Tibial artery (tissue), 4 donors: ENCODE measurements at regions not wholly inside any gene's neighbourhood (a gene's known extent, or its start where the extent isn't known, plus 50 kb on each side); places are given as distances from the start of the nearest gene placed in this dataset.

Experiments
- DNase-seq, 2 donors: peaks; one replicate each; pipeline ENCODE4 v3.0.0-alpha.2; 2019
- H3K27ac ChIP-seq, 2 donors: fragments of 200-600 bp; sonication (generic) in 1 of 2; 1 replicate in 1 of 2; 2 replicates in 1 of 2; pipeline ENCODE4 v1.5.1; 2018 to 2019; ENCODE audit warnings: mild to moderate bottlenecking in 1 of 2
- H3K27me3 ChIP-seq, 2 donors: fragments of 200-600 bp; sonication (generic) in 1 of 2; one replicate each; pipeline versions ENCODE4 v1.5.1 to v1.6.0; 2016 to 2019
- H3K36me3 ChIP-seq, 3 donors: fragments of 200-600 bp; sonication (generic) in 2 of 3; one replicate each; pipeline ENCODE4 v1.5.1; 2016 to 2019; ENCODE audit warnings: mild to moderate bottlenecking in 2 of 3
- H3K4me1 ChIP-seq, 4 donors: fragments of 200-600 bp; sonication (generic) in 2 of 4; 1 replicate in 3 of 4; 2 replicates in 1 of 4; pipeline ENCODE4 v1.5.1; 2016 to 2019
- H3K4me3 ChIP-seq, 2 donors: fragments of 200-600 bp; sonication (generic) in 1 of 2; 1 replicate in 1 of 2; 2 replicates in 1 of 2; pipeline ENCODE4 v1.5.1; 2018 to 2019; ENCODE audit warnings: mild to moderate bottlenecking in 2 of 2
- H3K9me3 ChIP-seq, 3 donors: fragments of 200-600 bp; sonication (generic) in 1 of 3; one replicate each; pipeline ENCODE4 v1.5.1; 2016 to 2019
- intact Hi-C: fragments of 100-400 bp; cut with DNase I; formaldehyde crosslinking; loops from one replicate; pipeline ENCODE4 v1.15.0; 2023; ENCODE audit warnings: low total_unique reads
- TF ChIP-seq, protein P1 (sequence below), 2 experiments: fragments of 200-600 bp in 1 of 2; fragments of 450-650 bp in 1 of 2; IDR thresholded peaks; one replicate each; pipeline ENCODE4 v1.5.1; 2017 to 2019; ENCODE audit warnings: antibody characterized with exemption in 2 of 2, mild to moderate bottlenecking in 1 of 2, moderate library complexity in 1 of 2

DNA sequence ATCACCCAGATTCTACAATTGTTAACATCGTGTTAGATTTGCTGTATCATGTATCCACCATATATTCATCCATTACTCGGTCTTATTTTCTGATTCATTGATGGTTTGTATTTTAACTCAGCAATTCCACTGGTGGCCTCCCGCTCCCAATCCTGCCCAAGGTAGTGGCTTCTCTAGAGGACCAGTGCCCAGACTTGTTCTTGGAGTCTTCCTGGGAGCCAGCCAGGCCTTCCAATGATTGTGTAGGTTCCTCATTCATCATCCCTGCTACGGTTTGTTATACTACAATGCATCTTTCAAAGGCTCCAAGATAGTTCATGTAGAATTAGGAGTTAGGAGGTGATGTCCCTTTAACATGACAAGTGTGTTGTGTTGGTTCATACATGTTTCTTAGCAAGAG, 451.1 kb downstream of the SETD4 start:
- intact Hi-C loops, result no loop called here
- Histone ChIP-seq H3K4me3 (no peak overlapping the region), H3K27me3 (no peaks in the 10 kb centered on the region), H3K36me3 (no peaks in the 10 kb centered on the region), H3K27ac (no peak overlapping the region), H3K4me1 (no peaks in the 10 kb centered on the region), H3K9me3 (no peaks in the 10 kb centered on the region)
- TF ChIP-seq, protein P1, sequence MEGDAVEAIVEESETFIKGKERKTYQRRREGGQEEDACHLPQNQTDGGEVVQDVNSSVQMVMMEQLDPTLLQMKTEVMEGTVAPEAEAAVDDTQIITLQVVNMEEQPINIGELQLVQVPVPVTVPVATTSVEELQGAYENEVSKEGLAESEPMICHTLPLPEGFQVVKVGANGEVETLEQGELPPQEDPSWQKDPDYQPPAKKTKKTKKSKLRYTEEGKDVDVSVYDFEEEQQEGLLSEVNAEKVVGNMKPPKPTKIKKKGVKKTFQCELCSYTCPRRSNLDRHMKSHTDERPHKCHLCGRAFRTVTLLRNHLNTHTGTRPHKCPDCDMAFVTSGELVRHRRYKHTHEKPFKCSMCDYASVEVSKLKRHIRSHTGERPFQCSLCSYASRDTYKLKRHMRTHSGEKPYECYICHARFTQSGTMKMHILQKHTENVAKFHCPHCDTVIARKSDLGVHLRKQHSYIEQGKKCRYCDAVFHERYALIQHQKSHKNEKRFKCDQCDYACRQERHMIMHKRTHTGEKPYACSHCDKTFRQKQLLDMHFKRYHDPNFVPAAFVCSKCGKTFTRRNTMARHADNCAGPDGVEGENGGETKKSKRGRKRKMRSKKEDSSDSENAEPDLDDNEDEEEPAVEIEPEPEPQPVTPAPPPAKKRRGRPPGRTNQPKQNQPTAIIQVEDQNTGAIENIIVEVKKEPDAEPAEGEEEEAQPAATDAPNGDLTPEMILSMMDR (IDR thresholded peaks at IDR 0.05), result no peak
- DNase-seq, result no peak

DNA sequence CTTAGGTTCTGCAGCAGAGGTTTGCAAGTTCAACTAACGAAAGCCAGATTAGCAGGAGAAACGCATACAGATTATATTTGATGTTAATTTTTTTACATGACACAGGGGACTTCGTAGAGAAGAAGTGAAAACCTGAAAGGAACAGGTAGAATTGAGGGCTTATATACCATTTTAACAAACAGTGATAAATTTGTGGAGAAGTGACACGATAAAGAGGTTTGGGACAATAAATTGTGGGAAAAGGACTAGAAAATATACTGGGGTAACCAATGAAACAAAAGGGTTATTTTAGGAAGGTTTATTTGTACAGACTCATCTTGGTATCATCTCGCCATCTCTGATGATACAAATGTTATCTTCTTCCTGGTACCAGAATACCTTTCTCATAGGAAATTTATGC, 452.9 kb downstream of the SETD4 start:
- intact Hi-C loops, result no loop called here
- peaks cover 0 to 4% of the 10 kb centered on the region in 2 donors for H3K27me3 ChIP-seq
- H3K9me3 ChIP-seq, result no peaks in the 10 kb centered on the region

DNA sequence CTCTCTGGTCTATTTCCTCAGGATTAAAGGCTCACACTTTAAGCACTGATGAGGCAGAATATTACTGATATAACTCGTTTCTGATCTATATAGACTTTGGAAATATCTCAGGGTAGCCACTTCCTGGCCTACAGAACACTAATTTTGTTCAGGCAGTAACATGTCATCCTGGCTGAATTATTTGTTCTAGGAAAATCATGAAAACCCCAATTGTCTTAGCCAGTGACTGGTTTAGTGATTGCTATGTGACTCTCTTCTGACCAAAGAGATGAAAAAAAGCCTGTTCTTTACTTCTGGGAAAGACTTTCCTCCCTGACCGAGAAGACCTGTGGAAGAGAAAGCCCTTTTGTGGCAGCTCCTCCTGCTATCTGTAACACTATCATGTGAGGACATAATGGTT, 453.7 kb downstream of the SETD4 start:
- Histone ChIP-seq H3K36me3 (no peaks in the 10 kb centered on the region), H3K9me3 (no peaks in the 10 kb centered on the region), H3K4me3 (no peak overlapping the region), H3K27me3 (peaks cover 0 to 4% of the 10 kb centered on the region in 2 donors), H3K4me1 (no peaks in the 10 kb centered on the region), H3K27ac (no peak overlapping the region)
- intact Hi-C loops, result no loop called here
- DNase-seq, result no peak
- TF ChIP-seq, protein P1 (IDR thresholded peaks at IDR 0.05), result no peak

More for the DNA sequence above, 452.9 kb downstream of the SETD4 start:
- no peak overlapping the region for H3K4me3 ChIP-seq
- H3K4me1 ChIP-seq, result no peaks in the 10 kb centered on the region
- no peak for DNase-seq
- no peak overlapping the region for H3K27ac ChIP-seq
- TF ChIP-seq, protein P1 (IDR thresholded peaks at IDR 0.05), result no peak
- no peaks in the 10 kb centered on the region for H3K36me3 ChIP-seq

DNA sequence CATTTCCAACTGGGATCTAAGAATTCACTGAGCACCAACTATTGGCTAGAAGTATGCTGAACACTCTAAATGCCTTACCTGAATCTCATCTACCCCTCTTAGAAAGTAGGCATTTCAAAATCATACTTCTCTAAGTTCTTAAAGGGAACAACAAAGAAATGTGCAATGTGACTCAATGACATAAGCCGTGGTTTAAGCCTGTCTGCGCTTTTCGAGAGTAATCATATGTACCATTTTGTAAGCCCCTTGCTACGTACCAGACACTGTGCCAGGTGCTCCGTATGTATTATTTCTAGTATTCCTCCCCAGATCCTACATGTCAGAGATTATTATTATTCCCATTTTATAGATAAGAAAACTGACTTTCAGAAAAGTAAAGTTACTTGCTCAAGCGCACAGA, 454.2 kb downstream of the SETD4 start:
- peaks cover 0 to 4% of the 10 kb centered on the region in 2 donors for H3K27me3 ChIP-seq
- TF ChIP-seq, protein P1 (IDR thresholded peaks at IDR 0.05), result no peak
- no peaks in the 10 kb centered on the region for H3K4me1 ChIP-seq
- intact Hi-C loops, result no loop called here
- H3K27ac ChIP-seq, result no peak overlapping the region
- no peak overlapping the region for H3K4me3 ChIP-seq
- no peak for DNase-seq
- no peaks in the 10 kb centered on the region for H3K36me3 ChIP-seq
- H3K9me3 ChIP-seq, result no peaks in the 10 kb centered on the region

DNA sequence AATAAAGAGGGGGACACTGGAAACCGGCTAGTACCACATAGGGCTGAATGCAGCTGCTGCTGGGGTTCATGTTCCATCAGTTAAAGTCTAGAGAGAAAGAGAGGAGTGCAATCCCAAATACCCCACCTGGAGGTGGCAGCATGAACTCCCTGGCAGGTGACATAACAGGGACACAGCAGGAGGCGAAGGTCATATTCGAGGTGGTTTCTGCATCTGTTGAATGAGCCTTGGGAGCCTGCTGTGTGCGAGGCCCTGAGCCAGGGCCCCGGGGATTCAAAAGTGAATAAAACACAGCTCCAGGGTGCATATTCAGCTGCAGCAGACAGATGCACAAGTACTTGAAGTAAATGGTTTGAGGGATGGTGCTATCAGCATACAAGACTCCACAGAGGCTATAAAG, 456.8 kb downstream of the SETD4 start:
- H3K4me3 ChIP-seq, result no peak overlapping the region
- TF ChIP-seq, protein P1 (IDR thresholded peaks at IDR 0.05), result no peak
- intact Hi-C loops, result no loop called here

DNA sequence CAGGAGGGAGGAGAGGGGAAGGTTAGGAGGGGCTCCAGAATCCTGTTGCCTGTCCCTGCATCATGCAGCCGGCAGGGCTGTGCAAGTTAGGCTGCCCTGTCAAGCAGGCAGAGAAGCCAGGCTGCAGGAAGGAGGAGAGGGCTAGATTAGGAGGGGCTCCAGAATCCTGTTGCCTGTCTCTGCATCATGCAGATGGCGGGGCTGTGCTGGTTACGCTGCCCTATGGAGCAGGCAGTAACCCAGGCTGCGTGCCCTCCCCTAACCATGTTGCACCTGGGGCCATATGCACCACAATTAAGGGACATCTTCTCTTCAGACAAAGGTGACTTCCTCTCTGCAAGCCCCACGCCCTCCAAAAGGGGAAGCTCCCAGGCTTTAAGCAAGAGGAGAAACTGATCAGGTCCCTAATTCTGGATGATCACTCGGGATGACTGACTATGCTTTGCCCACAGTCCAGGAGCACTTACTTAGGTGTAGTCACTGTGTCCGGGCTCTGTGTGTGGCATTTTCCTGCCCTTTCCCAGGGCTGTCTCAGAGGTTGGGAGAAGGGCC, 457.4 kb downstream of the SETD4 start:
- TF ChIP-seq, protein P1 (IDR thresholded peaks at IDR 0.05), result no peak
- intact Hi-C loops, result no loop called here
- no peak overlapping the region for H3K27ac ChIP-seq
- no peak overlapping the region for H3K4me3 ChIP-seq
- no peaks in the 10 kb centered on the region for H3K4me1 ChIP-seq
- H3K27me3 ChIP-seq, result peaks cover 0 to 4% of the 10 kb centered on the region in 2 donors
- DNase-seq, result no peak
- H3K9me3 ChIP-seq, result no peaks in the 10 kb centered on the region
- H3K36me3 ChIP-seq, result no peaks in the 10 kb centered on the region

More for the DNA sequence above, 456.8 kb downstream of the SETD4 start:
- H3K27me3 ChIP-seq, result peaks cover 0 to 4% of the 10 kb centered on the region in 2 donors
- H3K9me3 ChIP-seq, result no peaks in the 10 kb centered on the region
- H3K27ac ChIP-seq, result no peak overlapping the region
- no peaks in the 10 kb centered on the region for H3K36me3 ChIP-seq
- DNase-seq, result no peak
- H3K4me1 ChIP-seq, result no peaks in the 10 kb centered on the region
